ENCODE measurements at regions not wholly inside any gene's neighbourhood (a gene's known extent, or its start where the extent isn't known, plus 50 kb on each side); places are given as distances from the start of the nearest gene placed in this dataset.

GRCh38 chr16:85537795-85538401, 75.2 kb upstream of the GSE1 start:
- no peaks in the 10 kb centered on the region for H4K20me1 ChIP-seq (ENCODE audit: control insufficient read depth, extremely low read depth, insufficient read depth, low read length)

GRCh38 chr16:85539084-85539483, 74.0 kb upstream of the GSE1 start:
- Histone ChIP-seq H3K4me2 (ENCODE audit: control insufficient read depth, extremely low read depth, insufficient read depth, low read depth, low read length) (no peak overlapping the region), H2AFZ (ENCODE audit: control insufficient read depth, low read length) (no peak overlapping the region), H3K9me3 (ENCODE audit: control insufficient read depth, low read depth, low read length) (peaks cover 4% of the 10 kb centered on the region), H3K36me3 (ENCODE audit: control insufficient read depth in 2 of 2, extremely low read depth in 1 of 2, insufficient read depth in 2 of 2, low read length in 2 of 2) (no peaks in the 10 kb centered on the region), H3K27me3 (ENCODE audit: control insufficient read depth, extremely low read depth, insufficient read depth, low read length) (peaks cover 6% of the 10 kb centered on the region), H4K20me1 (ENCODE audit: control insufficient read depth, extremely low read depth, insufficient read depth, low read length) (no peaks in the 10 kb centered on the region), H3K4me3 (ENCODE audit: control insufficient read depth in 2 of 3, extremely low read depth in 1 of 3, insufficient read depth in 2 of 3, low read depth in 1 of 3, low read length in 3 of 3) (no peak overlapping the region), H3K9ac (ENCODE audit: control insufficient read depth, extremely low read depth, insufficient read depth, low read length) (no peak overlapping the region), H3K27ac (ENCODE audit: control insufficient read depth, insufficient read depth, low read length) (no peak overlapping the region), H3K79me2 (ENCODE audit: control insufficient read depth, insufficient read depth, low read length) (no peaks in the 10 kb centered on the region), H3K4me1 (ENCODE audit: control insufficient read depth, extremely low read depth, insufficient read depth, low read length) (peaks cover 5% of the 10 kb centered on the region), H3K9me1 (ENCODE audit: control insufficient read depth, extremely low read depth, insufficient read depth, low read length) (no peaks in the 10 kb centered on the region)
- TF ChIP-seq, protein P1, sequence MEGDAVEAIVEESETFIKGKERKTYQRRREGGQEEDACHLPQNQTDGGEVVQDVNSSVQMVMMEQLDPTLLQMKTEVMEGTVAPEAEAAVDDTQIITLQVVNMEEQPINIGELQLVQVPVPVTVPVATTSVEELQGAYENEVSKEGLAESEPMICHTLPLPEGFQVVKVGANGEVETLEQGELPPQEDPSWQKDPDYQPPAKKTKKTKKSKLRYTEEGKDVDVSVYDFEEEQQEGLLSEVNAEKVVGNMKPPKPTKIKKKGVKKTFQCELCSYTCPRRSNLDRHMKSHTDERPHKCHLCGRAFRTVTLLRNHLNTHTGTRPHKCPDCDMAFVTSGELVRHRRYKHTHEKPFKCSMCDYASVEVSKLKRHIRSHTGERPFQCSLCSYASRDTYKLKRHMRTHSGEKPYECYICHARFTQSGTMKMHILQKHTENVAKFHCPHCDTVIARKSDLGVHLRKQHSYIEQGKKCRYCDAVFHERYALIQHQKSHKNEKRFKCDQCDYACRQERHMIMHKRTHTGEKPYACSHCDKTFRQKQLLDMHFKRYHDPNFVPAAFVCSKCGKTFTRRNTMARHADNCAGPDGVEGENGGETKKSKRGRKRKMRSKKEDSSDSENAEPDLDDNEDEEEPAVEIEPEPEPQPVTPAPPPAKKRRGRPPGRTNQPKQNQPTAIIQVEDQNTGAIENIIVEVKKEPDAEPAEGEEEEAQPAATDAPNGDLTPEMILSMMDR (optimal IDR thresholded peaks at IDR 0.05 in 1 of 3, IDR thresholded peaks at IDR 0.05 in 1 of 3, conservative IDR thresholded peaks at IDR 0.05 in 1 of 3; ENCODE audit: extremely low read depth in 1 of 3, insufficient read depth in 2 of 3, low read length in 3 of 3): no peak
- no peak for TF ChIP-seq EZH2 (IDR thresholded peaks at IDR 0.05; ENCODE audit: low read length)
- dilution Hi-C loops (cut with MboI; ENCODE audit: extremely low pct_ligation_motif_present, low sequenced_read_pairs): no loop called here
- FAIRE-seq (no peak), DNase-seq (ENCODE audit: low read depth, low spot score) (no peak)

More at GRCh38 chr16:85537795-85538401, 75.2 kb upstream of the GSE1 start:
- peaks cover 4% of the 10 kb centered on the region for H3K27me3 ChIP-seq (ENCODE audit: control insufficient read depth, extremely low read depth, insufficient read depth, low read length)
- H3K4me3 ChIP-seq (ENCODE audit: control insufficient read depth in 2 of 3, extremely low read depth in 1 of 3, insufficient read depth in 2 of 3, low read depth in 1 of 3, low read length in 3 of 3): no peak overlapping the region
- H3K36me3 ChIP-seq (ENCODE audit: control insufficient read depth in 2 of 2, extremely low read depth in 1 of 2, insufficient read depth in 2 of 2, low read length in 2 of 2): no peaks in the 10 kb centered on the region
- TF ChIP-seq, protein P1 (optimal IDR thresholded peaks at IDR 0.05 in 1 of 3, IDR thresholded peaks at IDR 0.05 in 1 of 3, conservative IDR thresholded peaks at IDR 0.05 in 1 of 3; ENCODE audit: extremely low read depth in 1 of 3, insufficient read depth in 2 of 3, low read length in 3 of 3): no peak
- TF ChIP-seq EZH2 (IDR thresholded peaks at IDR 0.05; ENCODE audit: low read length): no peak
- peaks cover 4% of the 10 kb centered on the region for H3K9me3 ChIP-seq (ENCODE audit: control insufficient read depth, low read depth, low read length)
- dilution Hi-C loops (cut with MboI; ENCODE audit: extremely low pct_ligation_motif_present, low sequenced_read_pairs): no loop called here
- H3K27ac ChIP-seq (ENCODE audit: control insufficient read depth, insufficient read depth, low read length): no peak overlapping the region
- DNase-seq (ENCODE audit: low read depth, low spot score) (no peak), FAIRE-seq (no peak)
- no peaks in the 10 kb centered on the region for H3K79me2 ChIP-seq (ENCODE audit: control insufficient read depth, insufficient read depth, low read length)
- no peak overlapping the region for H3K4me2 ChIP-seq (ENCODE audit: control insufficient read depth, extremely low read depth, insufficient read depth, low read depth, low read length)
- no peak overlapping the region for H3K9ac ChIP-seq (ENCODE audit: control insufficient read depth, extremely low read depth, insufficient read depth, low read length)
- no peak overlapping the region for H2AFZ ChIP-seq (ENCODE audit: control insufficient read depth, low read length)
- no peaks in the 10 kb centered on the region for H3K9me1 ChIP-seq (ENCODE audit: control insufficient read depth, extremely low read depth, insufficient read depth, low read length)
- peaks cover 5% of the 10 kb centered on the region for H3K4me1 ChIP-seq (ENCODE audit: control insufficient read depth, extremely low read depth, insufficient read depth, low read length)
